ENCODE measurements at regions not wholly inside any gene's neighbourhood (a gene's known extent, or its start where the extent isn't known, plus 50 kb on each side); places are given as distances from the start of the nearest gene placed in this dataset.

DNA sequence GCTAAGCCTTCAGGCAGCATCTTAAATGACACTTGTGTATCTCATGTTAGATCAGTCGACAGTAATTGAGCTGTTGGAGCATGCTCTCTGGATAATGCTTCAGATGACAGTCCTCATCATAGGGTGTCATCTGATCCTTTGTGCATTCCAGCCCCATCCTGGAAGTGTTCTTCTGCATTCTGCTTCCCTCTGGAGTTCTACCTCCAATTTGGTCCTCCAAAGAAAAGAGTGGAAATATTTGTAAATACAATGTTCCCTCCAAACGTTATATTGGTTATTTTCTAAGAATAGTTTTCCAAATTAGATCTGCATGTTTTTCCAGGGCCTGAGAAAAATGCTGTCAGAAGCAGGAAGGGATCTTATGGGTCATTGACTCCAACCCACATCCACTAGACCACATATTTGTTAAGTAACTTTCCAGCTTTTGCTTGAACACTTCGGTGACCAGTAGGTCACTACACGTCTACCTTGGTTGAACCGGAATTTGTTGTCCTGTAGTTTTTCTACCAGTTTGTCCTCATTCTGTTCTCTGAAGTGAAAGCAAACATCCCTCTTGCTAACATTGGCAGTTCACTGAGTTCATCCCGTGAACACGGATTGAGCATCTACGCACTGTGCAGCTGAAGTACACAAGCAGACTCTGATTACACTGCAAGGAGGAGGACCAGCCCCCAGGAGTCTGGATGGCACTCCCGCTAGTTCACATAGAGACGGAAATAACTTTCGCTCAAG, 136.0 kb downstream of the TLR5 start:
- H2AFZ ChIP-seq (ENCODE audit: low read depth, low read length) = no peak overlapping the region
- H3K4me2 ChIP-seq (ENCODE audit: low read length, poor library complexity, severe bottlenecking) = no peak overlapping the region
- H3K9me3 ChIP-seq (ENCODE audit: control insufficient read depth, low read length) = no peaks in the 10 kb centered on the region
- H2BK12ac ChIP-seq (ENCODE audit: low read length in 2 of 2) = no peak overlapping the region
- H3K36me3 ChIP-seq (ENCODE audit: control insufficient read depth in 1 of 2, insufficient read depth in 2 of 2, low read depth in 1 of 2, low read length in 2 of 2) = peaks cover 20 to 48% of the 10 kb centered on the region in 2 experiments
- no peak overlapping the region for H4K8ac ChIP-seq (ENCODE audit: low read length)
- H3K4me3 ChIP-seq (ENCODE audit: insufficient read depth in 1 of 2, low read depth in 1 of 2, low read length in 2 of 2) = no peak overlapping the region
- no peak overlapping the region for H3K4ac ChIP-seq (ENCODE audit: low read depth in 1 of 2, low read length in 2 of 2)
- H4K91ac ChIP-seq (ENCODE audit: low read length) = no peak overlapping the region
- H2AK5ac ChIP-seq (ENCODE audit: low read length, severe bottlenecking) = no peak overlapping the region
- H2BK15ac ChIP-seq (ENCODE audit: low read depth, poor library complexity, severe bottlenecking) = no peak overlapping the region
- peaks cover 5% of the 10 kb centered on the region for H3K4me1 ChIP-seq (ENCODE audit: control insufficient read depth, insufficient read depth, low read depth, low read length)
- H3K27ac ChIP-seq (ENCODE audit: low read length, poor library complexity, severe bottlenecking) = peak overlapping the region; percentile 43
- DNase-seq = no peak
- no peak overlapping the region for H3K23ac ChIP-seq (ENCODE audit: low read length in 2 of 2)
- H3K9ac ChIP-seq (ENCODE audit: low read length) = no peak overlapping the region
- no peaks in the 10 kb centered on the region for H3K79me1 ChIP-seq (replicated peaks; ENCODE audit: low read length, poor library complexity, severe bottlenecking)
- 73% methylated on average over 10 of the region's 11 CpGs for WGBS
- no peaks in the 10 kb centered on the region for H3K27me3 ChIP-seq (ENCODE audit: control insufficient read depth in 1 of 2, insufficient read depth in 1 of 2, low read length in 2 of 2)
- H2BK5ac ChIP-seq (ENCODE audit: low read depth, low read length, poor library complexity, severe bottlenecking) = peak overlapping the region; percentile 51
- no peak overlapping the region for H3K18ac ChIP-seq (ENCODE audit: low read depth in 1 of 2, low read length in 2 of 2)
- no peak overlapping the region for H2BK120ac ChIP-seq (ENCODE audit: low read depth, low read length)
- no peak overlapping the region for H3K14ac ChIP-seq (ENCODE audit: low read length in 2 of 2)

DNA sequence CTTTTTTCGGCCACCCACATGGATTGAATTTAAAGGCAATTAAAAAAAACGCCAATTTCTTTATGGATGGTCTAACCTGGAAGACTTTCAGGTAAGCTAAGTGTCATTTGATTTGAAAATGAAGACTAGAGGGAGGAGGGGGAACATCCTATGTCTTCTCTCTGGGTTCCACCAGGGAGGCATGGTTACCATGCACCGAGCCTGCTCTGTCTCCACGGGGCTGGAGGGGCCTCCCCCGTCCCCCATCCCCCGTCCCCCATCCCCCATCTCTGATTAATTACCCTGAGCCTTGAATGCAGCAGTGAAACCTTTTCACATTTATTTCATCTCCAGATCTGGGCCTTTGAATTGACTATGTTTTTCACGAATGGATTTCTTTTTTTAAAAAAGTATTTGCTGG, 135.1 kb downstream of the TLR5 start:
- Histone ChIP-seq H3K18ac (ENCODE audit: low read depth in 1 of 2, low read length in 2 of 2) (no peak overlapping the region), H2BK120ac (ENCODE audit: low read depth, low read length) (no peak overlapping the region), H3K9me3 (ENCODE audit: control insufficient read depth, low read length) (no peaks in the 10 kb centered on the region), H3K27ac (ENCODE audit: low read length, poor library complexity, severe bottlenecking) (no peak overlapping the region), H2AFZ (ENCODE audit: low read depth, low read length) (no peak overlapping the region), H3K4me3 (ENCODE audit: insufficient read depth in 1 of 2, low read depth in 1 of 2, low read length in 2 of 2) (no peak overlapping the region), H3K4me2 (ENCODE audit: low read length, poor library complexity, severe bottlenecking) (no peak overlapping the region), H3K4ac (ENCODE audit: low read depth in 1 of 2, low read length in 2 of 2) (no peak overlapping the region), H2AK5ac (ENCODE audit: low read length, severe bottlenecking) (no peak overlapping the region), H2BK15ac (ENCODE audit: low read depth, poor library complexity, severe bottlenecking) (no peak overlapping the region), H3K23ac (ENCODE audit: low read length in 2 of 2) (no peak overlapping the region), H3K27me3 (ENCODE audit: control insufficient read depth in 1 of 2, insufficient read depth in 1 of 2, low read length in 2 of 2) (no peaks in the 10 kb centered on the region), H3K36me3 (ENCODE audit: control insufficient read depth in 1 of 2, insufficient read depth in 2 of 2, low read depth in 1 of 2, low read length in 2 of 2) (peaks cover 14 to 40% of the 10 kb centered on the region in 2 experiments), H3K79me1 (replicated peaks; ENCODE audit: low read length, poor library complexity, severe bottlenecking) (no peaks in the 10 kb centered on the region), H3K9ac (ENCODE audit: low read length) (no peak overlapping the region), H2BK12ac (ENCODE audit: low read length in 2 of 2) (no peak overlapping the region), H4K8ac (ENCODE audit: low read length) (no peak overlapping the region), H4K91ac (ENCODE audit: low read length) (no peak overlapping the region), H3K14ac (ENCODE audit: low read length in 2 of 2) (no peak overlapping the region), H3K4me1 (ENCODE audit: control insufficient read depth, insufficient read depth, low read depth, low read length) (peaks cover 5% of the 10 kb centered on the region), H2BK5ac (ENCODE audit: low read depth, low read length, poor library complexity, severe bottlenecking) (no peak overlapping the region)
- no peak for DNase-seq
- WGBS = 63% methylated on average over 5 of the region's 7 CpGs

- Histone ChIP-seq H4K8ac (ENCODE audit: low read length) (no peak overlapping the region), H3K27me3 (ENCODE audit: control insufficient read depth in 1 of 2, insufficient read depth in 1 of 2, low read length in 2 of 2) (no peaks in the 10 kb centered on the region), H3K9ac (ENCODE audit: low read length) (no peak overlapping the region), H3K4me1 (ENCODE audit: control insufficient read depth, insufficient read depth, low read depth, low read length) (peaks cover 5% of the 10 kb centered on the region), H3K9me3 (ENCODE audit: control insufficient read depth, low read length) (no peaks in the 10 kb centered on the region), H3K4me2 (ENCODE audit: low read length, poor library complexity, severe bottlenecking) (no peak overlapping the region), H3K79me1 (replicated peaks; ENCODE audit: low read length, poor library complexity, severe bottlenecking) (no peaks in the 10 kb centered on the region), H3K4ac (ENCODE audit: low read depth in 1 of 2, low read length in 2 of 2) (no peak overlapping the region), H3K27ac (ENCODE audit: low read length, poor library complexity, severe bottlenecking) (no peak overlapping the region), H2BK120ac (ENCODE audit: low read depth, low read length) (no peak overlapping the region), H3K36me3 (ENCODE audit: control insufficient read depth in 1 of 2, insufficient read depth in 2 of 2, low read depth in 1 of 2, low read length in 2 of 2) (peaks cover 11 to 31% of the 10 kb centered on the region in 2 experiments), H2BK5ac (ENCODE audit: low read depth, low read length, poor library complexity, severe bottlenecking) (no peak overlapping the region), H3K18ac (ENCODE audit: low read depth in 1 of 2, low read length in 2 of 2) (no peak overlapping the region), H2BK12ac (ENCODE audit: low read length in 2 of 2) (no peak overlapping the region), H3K23ac (ENCODE audit: low read length in 2 of 2) (no peak overlapping the region), H2AFZ (ENCODE audit: low read depth, low read length) (no peak overlapping the region), H3K4me3 (ENCODE audit: insufficient read depth in 1 of 2, low read depth in 1 of 2, low read length in 2 of 2) (no peak overlapping the region), H4K91ac (ENCODE audit: low read length) (no peak overlapping the region), H2AK5ac (ENCODE audit: low read length, severe bottlenecking) (no peak overlapping the region), H2BK15ac (ENCODE audit: low read depth, poor library complexity, severe bottlenecking) (no peak overlapping the region), H3K14ac (ENCODE audit: low read length in 2 of 2) (no peak overlapping the region)
- DNase-seq = no peak
- WGBS = 67% methylated on average over 1 of the region's 2 CpGs
Observed at GRCh38 chr1:223008808-223009207, 134.2 kb downstream of the TLR5 start.

GRCh38 chr1:223009406-223009805, 133.6 kb downstream of the TLR5 start:
- H2AFZ ChIP-seq (ENCODE audit: low read depth, low read length) = no peak overlapping the region
- H2BK120ac ChIP-seq (ENCODE audit: low read depth, low read length) = no peak overlapping the region
- no peaks in the 10 kb centered on the region for H3K9me3 ChIP-seq (ENCODE audit: control insufficient read depth, low read length)
- no peak for DNase-seq
- peaks cover 7 to 25% of the 10 kb centered on the region in 2 experiments for H3K36me3 ChIP-seq (ENCODE audit: control insufficient read depth in 1 of 2, insufficient read depth in 2 of 2, low read depth in 1 of 2, low read length in 2 of 2)
- no peak overlapping the region for H3K4me2 ChIP-seq (ENCODE audit: low read length, poor library complexity, severe bottlenecking)
- WGBS = 78% methylated on average over 2 of the region's 3 CpGs
- no peak overlapping the region for H2BK5ac ChIP-seq (ENCODE audit: low read depth, low read length, poor library complexity, severe bottlenecking)
- no peak overlapping the region for H2AK5ac ChIP-seq (ENCODE audit: low read length, severe bottlenecking)
- no peak overlapping the region for H3K23ac ChIP-seq (ENCODE audit: low read length in 2 of 2)
- H2BK12ac ChIP-seq (ENCODE audit: low read length in 2 of 2) = no peak overlapping the region
- H3K27ac ChIP-seq (ENCODE audit: low read length, poor library complexity, severe bottlenecking) = no peak overlapping the region
- H3K9ac ChIP-seq (ENCODE audit: low read length) = no peak overlapping the region
- no peak overlapping the region for H3K14ac ChIP-seq (ENCODE audit: low read length in 2 of 2)
- H2BK15ac ChIP-seq (ENCODE audit: low read depth, poor library complexity, severe bottlenecking) = no peak overlapping the region
- H3K27me3 ChIP-seq (ENCODE audit: control insufficient read depth in 1 of 2, insufficient read depth in 1 of 2, low read length in 2 of 2) = no peaks in the 10 kb centered on the region
- no peak overlapping the region for H4K91ac ChIP-seq (ENCODE audit: low read length)
- no peak overlapping the region for H4K8ac ChIP-seq (ENCODE audit: low read length)
- no peak overlapping the region for H3K4ac ChIP-seq (ENCODE audit: low read depth in 1 of 2, low read length in 2 of 2)
- no peak overlapping the region for H3K18ac ChIP-seq (ENCODE audit: low read depth in 1 of 2, low read length in 2 of 2)
- peaks cover 5% of the 10 kb centered on the region for H3K4me1 ChIP-seq (ENCODE audit: control insufficient read depth, insufficient read depth, low read depth, low read length)
- no peak overlapping the region for H3K4me3 ChIP-seq (ENCODE audit: insufficient read depth in 1 of 2, low read depth in 1 of 2, low read length in 2 of 2)
- H3K79me1 ChIP-seq (replicated peaks; ENCODE audit: low read length, poor library complexity, severe bottlenecking) = no peaks in the 10 kb centered on the region

Data from mesenchymal stem cell (in vitro differentiated cells and primary cell).